GM19023 (cell line): ENCODE measurements at regions not wholly inside any gene's neighbourhood (a gene's known extent, or its start where the extent isn't known, plus 50 kb on each side); places are given as distances from the start of the nearest gene placed in this dataset.

Experiments
- ATAC-seq: cut with Tn5 transposase; IDR thresholded peaks from one replicate; pipeline ENCODE4 v1.9.1; 2021; ENCODE audit warnings: mild to moderate bottlenecking, moderate library complexity; ENCODE audit not compliant: unreplicated experiment

- no peak for ATAC-seq
Measured at GRCh38 chr10:118501637-118502440, 93.6 kb downstream of the PRLHR start.

GRCh38 chr10:118501171-118501570 lies 94.3 kb downstream of the PRLHR start:
- no peak for ATAC-seq

DNA sequence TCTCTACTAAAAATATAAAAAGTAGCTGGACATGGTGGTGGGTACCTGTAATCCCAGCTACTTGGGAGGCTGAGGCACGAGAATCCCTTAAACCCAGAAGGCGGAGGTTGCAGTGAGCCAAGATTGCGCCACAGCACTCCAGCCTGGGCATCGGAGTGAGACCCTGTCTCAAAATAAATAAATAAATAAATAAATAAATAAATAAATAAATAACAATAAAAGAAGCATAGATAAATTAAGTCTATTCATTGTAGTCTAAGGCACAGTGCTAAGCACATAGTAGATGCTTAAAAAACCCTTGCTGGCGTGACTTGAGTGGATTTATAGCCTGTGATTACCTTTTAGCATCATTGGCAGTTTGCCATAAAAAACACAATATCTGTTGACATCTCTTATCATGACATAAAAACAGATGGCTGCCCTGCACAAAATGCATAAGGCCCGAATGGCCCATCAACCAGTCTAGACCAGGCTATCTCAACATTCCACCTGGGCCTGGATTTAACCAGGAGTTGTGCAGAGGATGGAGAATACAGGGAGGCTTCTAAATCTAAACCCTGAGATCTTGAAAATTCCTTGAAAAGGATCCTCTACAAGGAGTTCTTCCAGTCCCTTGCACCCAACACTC lies 94.9 kb downstream of the PRLHR start:
- ATAC-seq: no peak

DNA sequence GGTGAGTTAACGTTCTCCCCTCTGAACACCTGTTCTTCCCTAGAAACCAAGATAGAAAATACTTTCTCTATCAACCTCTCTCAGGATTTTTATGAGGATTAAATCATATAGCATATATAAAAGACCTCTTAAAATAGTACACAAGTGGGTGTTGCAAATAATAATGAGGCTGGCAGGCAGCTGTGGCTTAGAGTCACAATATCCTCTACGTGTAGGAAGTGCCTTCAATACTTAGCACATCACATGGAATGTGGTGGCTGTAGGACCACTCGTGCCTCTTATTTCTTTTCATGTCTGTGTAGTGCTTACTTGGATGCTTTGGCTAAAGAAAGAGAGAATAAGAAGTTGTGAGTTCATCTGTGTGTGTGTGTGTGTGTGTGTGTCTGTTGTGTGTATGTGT lies 96.3 kb downstream of the PRLHR start:
- no peak for ATAC-seq

DNA sequence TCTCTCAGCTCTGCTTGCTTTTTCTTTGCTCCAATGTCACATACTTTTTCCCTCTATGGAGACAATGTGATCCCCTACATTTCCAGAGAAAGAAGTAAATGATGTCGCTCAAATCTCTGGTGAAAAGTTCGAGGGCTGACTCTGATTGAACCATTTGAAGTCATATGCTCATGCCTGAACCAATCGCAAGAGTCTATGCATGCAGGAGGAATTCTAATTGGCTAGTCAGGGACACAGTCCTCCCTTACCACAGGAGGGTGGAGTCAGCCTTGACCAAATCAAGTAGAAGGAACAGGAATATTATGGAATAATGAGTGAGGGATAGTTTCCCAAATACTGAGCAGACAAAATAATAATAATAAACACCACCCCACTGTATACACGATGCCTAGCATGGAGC lies 96.8 kb downstream of the PRLHR start:
- ATAC-seq: no peak

- ATAC-seq: no peak
Measured at GRCh38 chr10:118497227-118497626, 98.2 kb downstream of the PRLHR start.

DNA sequence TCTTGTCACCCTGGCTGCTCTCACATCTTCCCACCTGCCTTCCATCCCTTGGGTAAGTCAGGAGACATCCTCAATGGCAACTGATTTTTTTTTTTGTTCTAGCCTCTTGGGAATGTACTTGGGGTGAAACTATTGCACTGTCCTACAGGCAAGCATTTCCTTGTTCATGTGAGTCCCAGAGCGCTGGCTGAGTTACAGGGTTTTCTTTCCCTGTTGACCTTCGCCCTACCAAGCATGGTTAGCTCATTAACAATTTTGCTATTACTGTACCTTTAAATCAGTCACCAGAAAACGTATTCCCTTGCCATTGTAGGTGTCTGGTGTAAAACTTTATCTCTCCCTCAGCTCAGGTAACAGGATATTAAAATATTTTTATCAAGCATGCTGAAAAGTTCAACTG lies 98.9 kb downstream of the PRLHR start:
- no peak for ATAC-seq

- ATAC-seq: no peak
Measured at GRCh38 chr10:118495499-118495898, 99.9 kb downstream of the PRLHR start.

GRCh38 chr10:118491055-118491454 lies 104.4 kb downstream of the PRLHR start:
- ATAC-seq: no peak

- no peak for ATAC-seq
Measured at GRCh38 chr10:118488710-118489497, 106.5 kb downstream of the PRLHR start.

DNA sequence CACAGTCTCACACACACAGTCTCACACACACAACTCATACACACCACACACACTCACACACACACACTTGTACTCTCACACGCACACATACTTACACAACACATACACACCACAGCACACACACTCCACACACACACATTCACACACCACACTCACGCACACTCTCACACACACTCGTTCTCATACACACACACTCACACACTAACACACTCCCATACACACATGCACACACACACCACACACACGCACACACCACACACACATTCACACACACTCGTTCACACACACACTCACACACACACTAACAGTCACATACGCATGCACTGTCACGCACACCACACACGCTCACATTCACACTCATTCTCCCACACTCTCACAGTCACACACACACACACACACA lies 109.8 kb downstream of the PRLHR start:
- ATAC-seq: no peak

DNA sequence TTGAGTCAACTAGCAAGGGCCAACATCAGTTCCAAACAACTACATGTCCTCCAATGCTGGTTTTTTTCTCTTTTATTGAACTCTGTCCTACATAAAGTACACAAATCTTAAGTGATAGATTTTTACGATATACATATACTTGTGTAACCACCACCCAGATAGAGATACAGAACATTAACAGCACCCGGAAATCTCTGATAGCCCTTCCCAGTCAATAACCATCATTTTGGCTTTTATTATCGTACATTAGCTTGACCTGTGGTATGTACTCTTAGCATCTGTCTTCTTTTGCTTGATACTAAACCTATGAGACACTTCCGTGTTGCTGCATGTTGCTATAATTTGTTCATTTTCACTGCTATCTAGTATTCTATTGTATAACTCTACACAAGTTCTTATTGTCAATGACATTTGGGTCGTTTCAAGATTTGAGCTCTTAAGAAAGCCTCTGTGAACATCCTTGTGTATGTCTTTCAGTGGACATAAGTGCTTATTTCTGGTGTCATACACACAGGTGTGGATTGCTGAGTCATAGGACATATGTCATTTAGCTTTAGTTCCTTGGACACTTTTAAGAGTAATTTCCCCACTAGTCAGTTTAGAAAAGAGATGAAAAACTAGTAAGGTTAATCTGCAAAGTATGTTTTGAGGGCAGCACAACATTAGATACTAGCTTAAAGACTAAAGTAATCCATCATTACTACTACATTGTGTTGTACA lies 111.1 kb downstream of the PRLHR start:
- ATAC-seq: no peak

DNA sequence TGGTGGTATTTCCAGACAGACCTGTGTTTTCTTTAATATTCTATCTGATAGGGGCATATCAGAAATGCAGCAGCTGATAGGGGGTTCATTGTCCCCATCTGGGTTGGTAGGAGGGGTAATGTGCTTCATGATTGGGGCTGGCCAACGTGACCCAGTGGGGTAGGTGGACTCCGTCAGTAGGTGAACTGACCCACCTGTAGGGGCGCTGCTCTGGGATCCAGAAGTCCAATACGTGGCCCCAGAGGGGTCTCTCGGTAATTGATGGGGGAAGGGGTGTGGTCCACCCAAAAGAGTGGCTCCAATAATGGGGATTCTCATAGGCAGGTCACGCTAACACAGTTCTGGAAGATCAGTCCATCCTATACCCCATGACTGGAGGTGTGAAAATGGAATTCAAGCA lies 112.0 kb downstream of the PRLHR start:
- no peak for ATAC-seq

- ATAC-seq: no peak
Measured at GRCh38 chr10:118482393-118483331, 112.8 kb downstream of the PRLHR start.

GRCh38 chr10:118481871-118482270 lies 113.6 kb downstream of the PRLHR start:
- ATAC-seq: no peak

DNA sequence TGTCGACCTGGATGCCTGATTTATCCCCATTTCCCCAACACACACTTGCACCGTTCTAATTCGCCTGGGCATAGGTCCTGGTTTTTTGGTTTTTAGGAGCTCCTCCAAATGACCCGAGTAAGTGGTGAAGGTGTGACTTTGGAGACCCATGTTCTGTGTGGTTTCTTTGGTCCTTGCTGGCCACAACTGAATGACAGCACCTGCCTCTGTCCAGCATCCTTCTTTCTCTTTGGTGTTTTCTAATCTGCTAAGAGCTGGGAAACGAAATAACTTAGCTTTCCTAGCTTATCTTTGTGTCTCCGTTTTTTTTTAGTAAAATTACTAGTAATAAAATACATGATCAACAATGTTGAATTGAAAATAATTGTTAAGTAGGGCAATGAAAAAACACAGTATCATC lies 120.2 kb downstream of the PRLHR start:
- no peak for ATAC-seq

DNA sequence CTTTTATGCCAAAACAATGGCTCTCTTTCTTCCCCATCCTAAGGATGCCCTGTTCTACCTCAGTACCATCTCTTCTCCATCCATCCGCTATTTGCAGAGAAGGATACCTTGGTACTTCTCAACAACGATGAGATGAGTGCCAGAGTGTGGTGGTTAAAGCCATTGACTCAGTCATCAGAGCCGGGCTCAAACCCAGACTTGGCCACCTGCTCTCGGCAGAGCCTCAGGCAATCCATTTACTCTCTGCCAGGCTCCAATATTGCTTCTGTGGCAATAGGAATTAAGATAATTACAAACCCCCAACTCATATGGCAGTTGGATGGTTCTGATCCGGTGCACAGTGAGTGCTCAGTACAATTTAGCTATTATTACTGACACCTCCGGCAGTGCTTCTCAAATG lies 121.3 kb downstream of the PRLHR start:
- ATAC-seq: no peak

- ATAC-seq: no peak
Measured at GRCh38 chr10:118473305-118473960, 122.0 kb downstream of the PRLHR start.

DNA sequence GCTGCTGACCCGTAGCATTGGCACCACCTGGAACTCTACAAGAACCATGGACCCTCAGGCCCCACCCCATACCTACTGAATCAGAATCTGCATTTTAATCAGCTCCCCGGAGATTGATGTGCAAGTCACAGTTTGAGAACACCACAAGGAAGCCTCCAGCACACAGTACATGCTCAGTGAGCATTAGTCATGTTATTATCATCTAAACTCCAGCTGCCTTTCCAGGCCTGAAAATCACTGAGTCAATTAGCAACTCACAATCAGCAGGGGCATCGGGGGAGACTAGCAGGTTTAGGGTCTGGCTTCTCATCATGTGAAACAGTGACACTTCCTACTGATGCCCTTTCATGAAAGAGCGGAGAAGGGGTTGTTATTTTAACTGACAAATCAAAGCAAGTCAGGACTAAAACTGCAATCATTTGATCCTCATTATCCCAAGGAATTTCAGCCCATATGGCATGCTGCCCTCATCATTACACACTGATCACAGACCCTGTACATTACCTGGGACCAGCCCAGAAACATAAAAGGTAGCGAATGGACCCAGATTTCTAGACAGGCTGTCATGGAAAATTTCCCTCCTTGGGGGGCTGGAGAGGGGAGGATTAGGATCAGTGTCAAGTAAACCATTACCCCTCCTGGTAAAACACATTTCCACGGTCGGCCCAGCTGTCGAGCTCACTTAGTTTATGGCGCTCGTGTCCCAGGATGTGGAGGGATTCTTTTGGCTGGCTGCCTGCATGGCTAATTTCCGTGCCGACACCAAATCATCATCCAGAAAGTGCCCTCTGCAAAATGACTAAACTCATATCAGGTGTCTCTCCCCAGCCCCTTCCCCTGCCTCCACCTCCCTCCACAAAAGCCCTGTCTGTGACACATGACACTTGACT lies 122.8 kb downstream of the PRLHR start:
- ATAC-seq: no peak
